RWPE2 (cell line): ENCODE measurements at regions not wholly inside any gene's neighbourhood (a gene's known extent, or its start where the extent isn't known, plus 50 kb on each side); places are given as distances from the start of the nearest gene placed in this dataset.

ENCODE experiments used
- ATAC-seq: fragments of 200-7000 bp; cut with Tn5 transposase; 3 replicates; pipeline ENCODE4 v1.9.1; 2021; ENCODE audit warnings: low read depth
- DNase-seq: peaks from one replicate; pipeline ENCODE4 v3.0.0-alpha.2; 2020; ENCODE audit warnings: low spot score
- H3K27ac ChIP-seq: fragments of 450-650 bp; 2 replicates; pipeline ENCODE4 v1.5.1; 2017; ENCODE audit warnings: mild to moderate bottlenecking; ENCODE audit not compliant: poor library complexity, severe bottlenecking
- H3K27me3 ChIP-seq: fragments of 250-450 bp; sonication (Bioruptor Pico); 2 replicates; pipeline ENCODE4 v1.5.1; 2021; ENCODE audit warnings: mild to moderate bottlenecking, moderate library complexity; ENCODE audit not compliant: insufficient read depth, poor library complexity, severe bottlenecking
- H3K36me3 ChIP-seq: fragments of 250-450 bp; sonication (Bioruptor Pico); 2 replicates; pipeline ENCODE4 v1.5.1; 2020; ENCODE audit warnings: low read depth, mild to moderate bottlenecking, moderate library complexity
- H3K4me1 ChIP-seq: fragments of 250-450 bp; sonication (Bioruptor Pico); 2 replicates; pipeline ENCODE4 v1.5.1; 2021; ENCODE audit warnings: mild to moderate bottlenecking, moderate library complexity; ENCODE audit not compliant: insufficient read depth, poor library complexity, severe bottlenecking
- H3K4me3 ChIP-seq: fragments of 250-450 bp; sonication (Bioruptor Pico); 2 replicates; pipeline ENCODE4 v1.5.1; 2021; ENCODE audit warnings: mild to moderate bottlenecking, moderate library complexity; ENCODE audit not compliant: severe bottlenecking
- H3K9me3 ChIP-seq: fragments of 250-450 bp; sonication (Bioruptor Pico); 2 replicates; pipeline ENCODE4 v1.5.1; 2021; ENCODE audit warnings: mild to moderate bottlenecking, moderate library complexity; ENCODE audit not compliant: severe bottlenecking
- CTCF ChIP-seq: fragments of 450-650 bp; IDR thresholded peaks from one replicate; pipeline ENCODE4 v1.5.1; 2017; ENCODE audit warnings: mild to moderate bottlenecking, moderate library complexity; ENCODE audit not compliant: poor library complexity, severe bottlenecking

DNA sequence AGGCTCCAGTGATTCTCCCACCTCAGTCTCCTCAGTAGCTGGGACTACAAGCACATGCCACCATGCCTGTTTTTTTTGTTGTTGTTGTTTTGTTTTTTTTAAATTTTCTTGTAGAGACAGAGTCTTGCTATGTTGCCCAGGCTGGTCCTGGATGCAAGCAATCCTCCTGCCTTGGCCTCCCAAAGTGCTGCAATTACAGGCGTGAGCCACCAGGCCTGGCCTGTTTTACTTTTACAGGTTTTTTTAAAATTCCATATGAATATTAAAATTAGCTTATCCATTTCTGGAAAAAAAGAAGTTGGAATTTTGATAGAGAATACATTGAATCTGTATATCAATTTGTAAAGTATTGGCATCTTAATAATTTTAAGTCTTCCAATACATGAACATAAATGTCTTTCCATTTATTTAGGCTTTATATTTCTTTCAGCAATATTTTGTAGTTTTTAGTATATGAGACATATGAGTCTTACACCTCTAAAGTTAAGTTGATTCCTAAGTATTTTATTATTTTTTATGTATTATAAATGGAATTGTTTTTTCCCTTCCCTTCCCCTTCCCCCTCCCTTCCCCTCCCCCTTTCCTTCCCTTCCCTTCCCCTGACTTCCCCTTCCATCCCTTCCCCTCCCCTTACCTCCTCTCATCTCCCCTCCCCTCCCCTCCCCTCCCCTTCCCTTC is 323.5 kb upstream of the SALL1 start:
- no peak for TF ChIP-seq CTCF
- Histone ChIP-seq H3K4me3 (no peak overlapping the region), H3K27me3 (no peaks in the 10 kb centered on the region), H3K4me1 (no peaks in the 10 kb centered on the region), H3K36me3 (no peaks in the 10 kb centered on the region), H3K27ac (no peak overlapping the region), H3K9me3 (no peaks in the 10 kb centered on the region)
- ATAC-seq (no peak), DNase-seq (no peak)

DNA sequence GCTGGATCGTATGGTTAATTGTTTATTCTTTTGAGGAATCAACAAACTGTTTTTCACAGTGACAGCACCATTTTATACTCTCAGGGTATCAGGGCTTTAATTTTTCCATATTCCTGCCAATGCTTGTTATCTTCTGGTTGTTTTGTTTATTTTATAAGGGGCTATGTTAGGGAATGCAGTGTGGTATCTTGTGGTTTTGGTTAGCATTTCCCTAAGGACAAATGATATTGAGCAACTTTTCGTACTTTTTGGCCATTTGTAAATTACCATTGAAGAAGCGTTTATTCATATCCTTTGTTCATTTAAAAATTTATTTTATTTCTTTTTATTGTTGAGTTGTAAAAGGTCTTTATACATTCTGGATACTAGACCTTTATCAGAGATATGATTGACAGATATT is 322.0 kb upstream of the SALL1 start:
- ATAC-seq = no peak
- Histone ChIP-seq H3K4me1 (no peaks in the 10 kb centered on the region), H3K27me3 (peaks cover 2% of the 10 kb centered on the region), H3K36me3 (no peaks in the 10 kb centered on the region), H3K9me3 (no peaks in the 10 kb centered on the region), H3K27ac (no peak overlapping the region), H3K4me3 (no peak overlapping the region)
- no peak for DNase-seq
- no peak for TF ChIP-seq CTCF

GRCh38 chr16:51470492-51470891 is 319.4 kb upstream of the SALL1 start:
- Histone ChIP-seq H3K9me3 (no peaks in the 10 kb centered on the region), H3K27ac (no peak overlapping the region), H3K36me3 (no peaks in the 10 kb centered on the region), H3K27me3 (peaks cover 2% of the 10 kb centered on the region), H3K4me1 (no peaks in the 10 kb centered on the region), H3K4me3 (no peak overlapping the region)
- TF ChIP-seq CTCF = no peak
- DNase-seq (no peak), ATAC-seq (no peak)

- DNase-seq (no peak), ATAC-seq (no peak)
- Histone ChIP-seq H3K4me3 (no peak overlapping the region), H3K4me1 (no peaks in the 10 kb centered on the region), H3K27ac (no peak overlapping the region), H3K36me3 (no peaks in the 10 kb centered on the region), H3K9me3 (no peaks in the 10 kb centered on the region), H3K27me3 (peaks cover 2% of the 10 kb centered on the region)
- TF ChIP-seq CTCF = no peak
Measured at GRCh38 chr16:51464996-51465395, 313.9 kb upstream of the SALL1 start.

DNA sequence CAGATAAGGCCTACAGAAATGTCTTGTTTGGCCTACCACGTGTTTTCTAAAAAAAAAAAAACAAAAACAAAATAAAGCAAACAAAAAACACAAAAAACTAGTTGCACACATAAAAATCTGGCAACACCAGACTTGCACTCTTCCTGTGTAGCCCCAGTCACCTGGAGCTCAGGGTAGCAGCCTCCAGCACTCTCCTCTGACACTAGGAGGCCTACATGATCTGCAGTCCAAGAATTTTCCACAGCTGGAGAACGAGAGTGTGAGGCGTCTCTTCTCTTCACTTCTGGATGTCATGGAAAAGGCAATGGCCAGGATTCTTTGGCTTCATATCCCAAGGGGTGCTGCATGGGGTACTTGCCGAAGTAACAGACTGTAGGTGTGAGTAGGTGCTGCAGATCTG is 310.2 kb upstream of the SALL1 start:
- Histone ChIP-seq H3K4me1 (no peaks in the 10 kb centered on the region), H3K27ac (no peak overlapping the region), H3K9me3 (no peaks in the 10 kb centered on the region), H3K27me3 (no peaks in the 10 kb centered on the region), H3K4me3 (no peak overlapping the region), H3K36me3 (no peaks in the 10 kb centered on the region)
- no peak for DNase-seq
- no peak for TF ChIP-seq CTCF
- ATAC-seq = no peak
